ENCODE measurements at regions not wholly inside any gene's neighbourhood (a gene's known extent, or its start where the extent isn't known, plus 50 kb on each side); places are given as distances from the start of the nearest gene placed in this dataset.

- intact Hi-C loops (cut with micrococcal nuclease), result no loop called here
Measured at GRCh38 chr3:8218353-8218940, 283.2 kb upstream of the LMCD1 start.

More at GRCh38 chr3:8218353-8218940, 283.2 kb upstream of the LMCD1 start:
- H2BK20ac ChIP-seq (ENCODE audit: low read depth, low read length), result no peak overlapping the region
- in situ Hi-C loops (cut with MboI; ENCODE audit: low sequenced_read_pairs), result no loop called here
- H3K79me1 ChIP-seq (ENCODE audit: low read depth in 1 of 2, low read length in 2 of 2), result no peaks in the 10 kb centered on the region
- POLR2A ChIA-PET (ENCODE audit: unreplicated experiment), result no interaction called here
- H3K27me3 ChIP-seq (ENCODE audit: control insufficient read depth, insufficient read depth, low read length), result no peaks in the 10 kb centered on the region
- no peak overlapping the region for H3K56ac ChIP-seq (ENCODE audit: extremely low read depth, insufficient read depth, low read length)
- H4K8ac ChIP-seq (ENCODE audit: low read depth in 2 of 2, low read length in 2 of 2), result no peak overlapping the region
- no peaks in the 10 kb centered on the region for H3K9me3 ChIP-seq (ENCODE audit: control insufficient read depth, insufficient read depth, low read length)
- no peak overlapping the region for H3K9ac ChIP-seq (ENCODE audit: low read depth, low read length)
- H2BK120ac ChIP-seq (ENCODE audit: low read depth, low read length), result no peak overlapping the region
- no peak overlapping the region for H3K4ac ChIP-seq (ENCODE audit: low read depth, low read length)
- H3K9me1 ChIP-seq (ENCODE audit: insufficient read depth, low read length), result no peaks in the 10 kb centered on the region
- no peak overlapping the region for H2BK5ac ChIP-seq (ENCODE audit: low read depth, low read length, poor library complexity, severe bottlenecking)
- no peak overlapping the region for H3K14ac ChIP-seq (replicated peaks; ENCODE audit: low read depth, low read length)
- no peak overlapping the region for H3K27ac ChIP-seq (ENCODE audit: insufficient read depth, low read length)
- no peak for ATAC-seq (ENCODE audit: low read depth)
- no peaks in the 10 kb centered on the region for H4K20me1 ChIP-seq (ENCODE audit: insufficient read depth, low read length)
- H3K23ac ChIP-seq (ENCODE audit: low read depth, low read length), result no peak overlapping the region
- WGBS, 2 experiments (ENCODE audit: extremely low coverage in 2 of 2, insufficient read length in 1 of 2), result no CpG with 5 or more reads among the region's 7 CpGs
- H3K4me3 ChIP-seq (ENCODE audit: insufficient read depth, low read depth, low read length), result no peak overlapping the region
- H3K36me3 ChIP-seq (ENCODE audit: control insufficient read depth, insufficient read depth, low read length), result no peaks in the 10 kb centered on the region
- no peak overlapping the region for H2AFZ ChIP-seq (replicated peaks; ENCODE audit: low read length, poor library complexity)
- no peak overlapping the region for H4K91ac ChIP-seq (ENCODE audit: insufficient read depth, low read depth, low read length)
- H2AK9ac ChIP-seq (replicated peaks; ENCODE audit: low read depth, low read length, poor library complexity), result no peak overlapping the region
- no peaks in the 10 kb centered on the region for H3K4me1 ChIP-seq (ENCODE audit: control insufficient read depth, insufficient read depth, low read length)
- BruUV-seq (replicated peaks), result no TSS peak
- H4K5ac ChIP-seq (ENCODE audit: low read depth, low read length), result no peak overlapping the region
- no peak for DNase-seq
- H2BK15ac ChIP-seq (ENCODE audit: low read depth, low read length), result no peak overlapping the region
- dilution Hi-C loops (cut with HindIII; ENCODE audit: low sequenced_read_pairs, unreplicated experiment), result no loop called here
- no peak overlapping the region for H2AK5ac ChIP-seq (ENCODE audit: low read depth, low read length)
- no peak overlapping the region for H3K18ac ChIP-seq (ENCODE audit: low read depth, low read length)
- TF ChIP-seq ELK1 (IDR thresholded peaks at IDR 0.05; ENCODE audit: borderline replicate concordance, low read depth, low read length) (no peak), CTCF (conservative IDR thresholded peaks at IDR 0.05; ENCODE audit: low read depth, low read length) (no peak), RCOR1 (IDR thresholded peaks at IDR 0.05; ENCODE audit: insufficient replicate concordance, low read length) (no peak), USF2 (IDR thresholded peaks at IDR 0.05; ENCODE audit: low read depth, low read length) (no peak)
- H3K4me2 ChIP-seq (ENCODE audit: low read depth, low read length), result no peak overlapping the region
- CTCF ChIA-PET, result interaction anchor here (1.3 kb wide), 1 partner anchor 22 kb away, joined by 3 read pairs; no protein-coding TSS in a partner anchor

Measured in IMR-90 (cell line).